ENCODE measurements at regions not wholly inside any gene's neighbourhood (a gene's known extent, or its start where the extent isn't known, plus 50 kb on each side); places are given as distances from the start of the nearest gene placed in this dataset.

GRCh38 chr13:64276232-64276631 lies 2860.6 kb upstream of the PCDH20 start:
- H3K27ac Mint-ChIP-seq = no peak overlapping the region
- no peaks in the 10 kb centered on the region for H3K4me1 Mint-ChIP-seq
- no peak overlapping the region for H3K4me3 Mint-ChIP-seq
- no peaks in the 10 kb centered on the region for H3K27me3 Mint-ChIP-seq
- CTCF ChIA-PET = no interaction called here
- H3K9me3 Mint-ChIP-seq = peaks cover 6% of the 10 kb centered on the region
- DNase-seq = no peak
- H3K36me3 Mint-ChIP-seq = no peaks in the 10 kb centered on the region

- DNase-seq = no peak
- no peak overlapping the region for H3K4me3 Mint-ChIP-seq
- no peaks in the 10 kb centered on the region for H3K4me1 Mint-ChIP-seq
- CTCF ChIA-PET = no interaction called here
- no peak overlapping the region for H3K27ac Mint-ChIP-seq
- no peaks in the 10 kb centered on the region for H3K27me3 Mint-ChIP-seq
- no peaks in the 10 kb centered on the region for H3K36me3 Mint-ChIP-seq
- peaks cover 6% of the 10 kb centered on the region for H3K9me3 Mint-ChIP-seq
Observed at GRCh38 chr13:64274481-64275217, 2859.0 kb upstream of the PCDH20 start.

- no peak overlapping the region for H3K4me3 Mint-ChIP-seq
- no peak overlapping the region for H3K27ac Mint-ChIP-seq
- H3K4me1 Mint-ChIP-seq = no peaks in the 10 kb centered on the region
- DNase-seq = no peak
- H3K27me3 Mint-ChIP-seq = no peaks in the 10 kb centered on the region
- peaks cover 6% of the 10 kb centered on the region for H3K9me3 Mint-ChIP-seq
- CTCF ChIA-PET = no interaction called here
- no peaks in the 10 kb centered on the region for H3K36me3 Mint-ChIP-seq
Observed at GRCh38 chr13:64273780-64274179, 2858.1 kb upstream of the PCDH20 start.

- Mint-ChIP-seq H3K4me1 (no peaks in the 10 kb centered on the region), H3K27me3 (no peaks in the 10 kb centered on the region), H3K27ac (no peak overlapping the region), H3K4me3 (no peak overlapping the region), H3K36me3 (no peaks in the 10 kb centered on the region), H3K9me3 (peaks cover 6% of the 10 kb centered on the region)
- CTCF ChIA-PET = no interaction called here
- DNase-seq = no peak
Observed at GRCh38 chr13:64272681-64273080, 2857.0 kb upstream of the PCDH20 start.

- CTCF ChIA-PET = no interaction called here
- H3K27me3 Mint-ChIP-seq = no peaks in the 10 kb centered on the region
- peaks cover 24% of the 10 kb centered on the region for H3K9me3 Mint-ChIP-seq
- no peaks in the 10 kb centered on the region for H3K36me3 Mint-ChIP-seq
- no peak for DNase-seq
- no peaks in the 10 kb centered on the region for H3K4me1 Mint-ChIP-seq
- no peak overlapping the region for H3K4me3 Mint-ChIP-seq
- H3K27ac Mint-ChIP-seq = no peak overlapping the region
Observed at GRCh38 chr13:64266024-64266423, 2850.4 kb upstream of the PCDH20 start.

- CTCF ChIA-PET = no interaction called here
- Mint-ChIP-seq H3K9me3 (peaks cover 26% of the 10 kb centered on the region), H3K36me3 (no peaks in the 10 kb centered on the region), H3K27me3 (no peaks in the 10 kb centered on the region), H3K4me1 (no peaks in the 10 kb centered on the region), H3K27ac (no peak overlapping the region), H3K4me3 (no peak overlapping the region)
- DNase-seq = no peak
Observed at GRCh38 chr13:64263285-64263684, 2847.6 kb upstream of the PCDH20 start.

- CTCF ChIA-PET = no interaction called here
- H3K4me3 Mint-ChIP-seq = no peak overlapping the region
- H3K4me1 Mint-ChIP-seq = no peaks in the 10 kb centered on the region
- no peaks in the 10 kb centered on the region for H3K36me3 Mint-ChIP-seq
- peaks cover 10% of the 10 kb centered on the region for H3K9me3 Mint-ChIP-seq
- H3K27ac Mint-ChIP-seq = no peak overlapping the region
- H3K27me3 Mint-ChIP-seq = no peaks in the 10 kb centered on the region
- no peak for DNase-seq
Observed at GRCh38 chr13:64256751-64257150, 2841.1 kb upstream of the PCDH20 start.

- no peak overlapping the region for H3K27ac Mint-ChIP-seq
- H3K36me3 Mint-ChIP-seq = no peaks in the 10 kb centered on the region
- no peaks in the 10 kb centered on the region for H3K4me1 Mint-ChIP-seq
- peaks cover 10% of the 10 kb centered on the region for H3K9me3 Mint-ChIP-seq
- no peak overlapping the region for H3K4me3 Mint-ChIP-seq
- no peak for DNase-seq
- CTCF ChIA-PET = no interaction called here
- H3K27me3 Mint-ChIP-seq = no peaks in the 10 kb centered on the region
Observed at GRCh38 chr13:64255988-64256387, 2840.3 kb upstream of the PCDH20 start.

GRCh38 chr13:64248371-64249065 lies 2832.9 kb upstream of the PCDH20 start:
- Mint-ChIP-seq H3K4me1 (no peaks in the 10 kb centered on the region), H3K27me3 (no peaks in the 10 kb centered on the region), H3K9me3 (peaks cover 14% of the 10 kb centered on the region), H3K4me3 (no peak overlapping the region), H3K27ac (no peak overlapping the region), H3K36me3 (no peaks in the 10 kb centered on the region)
- DNase-seq = no peak
- CTCF ChIA-PET = no interaction called here

GRCh38 chr13:64239372-64239771 lies 2823.7 kb upstream of the PCDH20 start:
- Mint-ChIP-seq H3K4me3 (no peak overlapping the region), H3K36me3 (no peaks in the 10 kb centered on the region), H3K9me3 (no peaks in the 10 kb centered on the region), H3K27me3 (no peaks in the 10 kb centered on the region), H3K4me1 (no peaks in the 10 kb centered on the region), H3K27ac (no peak overlapping the region)
- DNase-seq = no peak
- CTCF ChIA-PET = no interaction called here

GRCh38 chr13:64234255-64234654 lies 2818.6 kb upstream of the PCDH20 start:
- H3K4me1 Mint-ChIP-seq = no peaks in the 10 kb centered on the region
- no peaks in the 10 kb centered on the region for H3K27me3 Mint-ChIP-seq
- CTCF ChIA-PET = no interaction called here
- no peaks in the 10 kb centered on the region for H3K9me3 Mint-ChIP-seq
- no peaks in the 10 kb centered on the region for H3K36me3 Mint-ChIP-seq
- no peak for DNase-seq
- H3K4me3 Mint-ChIP-seq = no peak overlapping the region
- no peak overlapping the region for H3K27ac Mint-ChIP-seq

GRCh38 chr13:64223016-64223415 lies 2807.4 kb upstream of the PCDH20 start:
- CTCF ChIA-PET = no interaction called here
- Mint-ChIP-seq H3K9me3 (peaks cover 3% of the 10 kb centered on the region), H3K27ac (no peak overlapping the region), H3K4me1 (no peaks in the 10 kb centered on the region), H3K27me3 (no peaks in the 10 kb centered on the region), H3K4me3 (no peak overlapping the region), H3K36me3 (no peaks in the 10 kb centered on the region)
- no peak for DNase-seq

- no peak for DNase-seq
- H3K27ac Mint-ChIP-seq = no peak overlapping the region
- no peaks in the 10 kb centered on the region for H3K36me3 Mint-ChIP-seq
- no peaks in the 10 kb centered on the region for H3K4me1 Mint-ChIP-seq
- no peak overlapping the region for H3K4me3 Mint-ChIP-seq
- CTCF ChIA-PET = no interaction called here
- no peaks in the 10 kb centered on the region for H3K9me3 Mint-ChIP-seq
- no peaks in the 10 kb centered on the region for H3K27me3 Mint-ChIP-seq
Observed at GRCh38 chr13:64206430-64207225, 2791.0 kb upstream of the PCDH20 start.

- no peaks in the 10 kb centered on the region for H3K27me3 Mint-ChIP-seq
- CTCF ChIA-PET = no interaction called here
- no peak overlapping the region for H3K27ac Mint-ChIP-seq
- H3K4me1 Mint-ChIP-seq = no peaks in the 10 kb centered on the region
- no peak for DNase-seq
- no peak overlapping the region for H3K4me3 Mint-ChIP-seq
- no peaks in the 10 kb centered on the region for H3K9me3 Mint-ChIP-seq
- H3K36me3 Mint-ChIP-seq = no peaks in the 10 kb centered on the region
Observed at GRCh38 chr13:64202517-64202916, 2786.9 kb upstream of the PCDH20 start.

- Mint-ChIP-seq H3K4me1 (no peaks in the 10 kb centered on the region), H3K4me3 (no peak overlapping the region), H3K27ac (no peak overlapping the region), H3K9me3 (peaks cover 6% of the 10 kb centered on the region), H3K27me3 (no peaks in the 10 kb centered on the region), H3K36me3 (no peaks in the 10 kb centered on the region)
- no peak for DNase-seq
- CTCF ChIA-PET = no interaction called here
Observed at GRCh38 chr13:64197232-64197631, 2781.6 kb upstream of the PCDH20 start.

Measured in activated naive CD4-positive, alpha-beta T cell treated with anti-CD3 and anti-CD28 coated beads, Interleukin-2, amount 10 ng/mL, durations not matched to agents 7 days and 5 days (primary cell).